ENCODE measurements at regions not wholly inside any gene's neighbourhood (a gene's known extent, or its start where the extent isn't known, plus 50 kb on each side); places are given as distances from the start of the nearest gene placed in this dataset.

DNA sequence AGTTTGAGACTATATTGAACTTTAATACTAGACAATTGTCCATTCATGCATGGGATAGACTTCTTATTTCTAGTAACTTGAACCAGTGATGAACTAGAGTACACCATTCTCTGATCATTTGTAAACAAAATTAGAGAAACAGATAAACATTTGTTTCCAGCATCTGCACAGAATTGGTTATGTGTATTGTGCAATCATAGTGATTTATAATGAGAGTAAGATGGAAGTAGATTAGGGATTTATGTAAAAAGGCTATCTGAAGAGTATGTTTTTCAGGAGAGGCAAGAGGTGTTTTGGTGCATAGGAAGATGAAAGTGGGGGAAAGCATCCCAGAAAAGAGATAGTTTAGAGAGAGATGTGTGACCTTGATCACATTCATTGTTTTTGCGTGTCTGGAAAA lies 695.0 kb downstream of the SQOR start:
- no peak for DNase-seq

DNA sequence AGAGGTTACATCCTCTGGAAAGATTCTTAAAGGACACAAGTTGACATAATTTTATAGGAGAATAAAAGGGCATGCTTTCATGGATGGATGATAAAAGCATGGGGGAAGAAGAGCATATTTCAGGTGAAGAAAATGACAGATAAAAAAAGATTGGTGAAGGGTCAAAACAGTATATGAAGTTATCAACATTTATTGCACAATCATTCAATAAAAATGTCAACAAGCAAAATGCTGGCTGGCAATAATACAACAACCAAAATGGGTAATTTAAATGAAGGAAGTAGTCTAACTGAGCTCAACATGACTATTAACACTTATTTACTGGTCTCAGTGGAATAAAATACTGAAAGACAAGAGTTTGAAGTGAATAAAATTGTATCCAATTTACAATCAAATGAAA lies 696.7 kb downstream of the SQOR start:
- no peak for DNase-seq

DNA sequence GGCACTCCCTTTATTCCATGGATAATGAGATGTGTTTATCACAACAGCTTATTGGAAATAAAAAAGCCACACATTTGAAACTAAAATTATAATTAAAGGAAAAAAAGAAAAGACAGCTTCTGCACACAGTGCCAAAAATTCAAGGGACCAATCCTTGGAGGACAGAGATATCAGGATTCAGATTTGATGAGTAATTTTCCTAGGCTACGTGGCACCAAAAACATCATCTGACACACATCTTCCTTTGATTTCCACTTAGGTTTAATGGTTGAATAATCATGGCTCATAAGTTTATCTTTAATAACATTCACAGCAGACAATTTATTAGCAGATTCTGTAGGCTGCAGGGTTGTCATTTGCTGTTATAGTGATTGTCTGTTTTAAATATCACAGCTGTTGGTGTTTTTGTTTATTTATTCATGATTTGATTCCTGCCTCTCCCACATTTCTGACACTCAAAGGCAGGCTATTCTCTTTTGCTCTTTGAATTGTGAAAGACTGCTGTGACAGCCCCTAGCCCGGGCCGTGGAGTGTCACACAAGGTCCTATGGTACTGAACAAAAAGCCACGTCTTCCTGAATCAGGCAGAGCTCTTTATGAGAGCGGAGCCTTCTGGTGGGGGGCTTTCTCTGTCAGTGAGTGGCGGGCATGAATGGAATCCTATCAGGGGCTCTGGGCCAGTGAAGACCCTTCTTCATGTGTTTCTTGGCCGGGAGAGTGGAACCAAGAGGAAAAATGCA lies 708.5 kb downstream of the SQOR start:
- no peak for DNase-seq

DNA sequence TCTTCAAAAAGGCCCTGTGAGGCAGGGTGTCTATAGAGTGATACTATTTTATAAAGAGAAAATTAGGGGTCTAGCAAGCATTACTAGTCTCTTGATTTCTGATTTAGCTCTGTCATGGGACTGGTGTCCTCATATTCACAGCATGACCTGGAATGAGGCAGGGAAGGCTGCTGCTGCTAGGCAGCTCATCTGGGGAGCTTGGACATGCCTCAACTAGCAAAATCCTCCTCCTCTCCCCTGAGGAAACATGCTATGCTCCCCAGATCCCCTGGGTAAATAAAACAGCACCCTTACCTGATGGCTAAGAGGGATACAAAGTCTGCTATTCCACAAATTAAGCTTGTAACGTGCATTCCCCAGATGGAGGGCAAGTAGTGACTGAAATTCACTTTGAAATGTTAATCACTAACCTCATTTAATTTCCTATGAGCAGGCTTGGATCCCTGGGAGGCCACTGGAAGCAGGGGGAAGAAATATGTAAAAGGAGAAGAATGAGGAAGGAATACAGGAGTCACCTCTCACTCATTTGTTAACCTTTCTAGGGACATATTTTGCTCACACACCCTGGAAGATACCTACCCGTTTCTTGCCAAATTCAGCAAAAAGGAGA lies 709.4 kb downstream of the SQOR start:
- no peak for DNase-seq

DNA sequence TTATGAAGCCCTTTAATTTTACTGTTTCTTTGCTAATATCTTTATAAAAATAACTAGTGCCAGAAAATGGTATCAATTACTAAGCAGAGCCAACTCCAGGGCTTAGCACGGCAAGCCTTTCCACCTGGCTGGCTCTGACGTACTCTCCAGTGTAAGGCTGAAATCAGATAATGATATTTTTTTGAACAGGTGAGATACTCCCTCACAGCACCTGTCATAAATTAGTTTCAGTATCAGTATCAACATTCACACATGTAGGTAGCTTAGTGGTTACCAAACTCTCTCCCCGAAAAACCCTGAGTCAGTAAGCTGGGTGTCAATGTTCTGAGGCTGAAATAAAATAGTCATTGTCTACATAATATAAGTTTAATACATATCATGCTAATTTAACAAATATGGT lies 710.1 kb downstream of the SQOR start:
- no peak for DNase-seq

DNA sequence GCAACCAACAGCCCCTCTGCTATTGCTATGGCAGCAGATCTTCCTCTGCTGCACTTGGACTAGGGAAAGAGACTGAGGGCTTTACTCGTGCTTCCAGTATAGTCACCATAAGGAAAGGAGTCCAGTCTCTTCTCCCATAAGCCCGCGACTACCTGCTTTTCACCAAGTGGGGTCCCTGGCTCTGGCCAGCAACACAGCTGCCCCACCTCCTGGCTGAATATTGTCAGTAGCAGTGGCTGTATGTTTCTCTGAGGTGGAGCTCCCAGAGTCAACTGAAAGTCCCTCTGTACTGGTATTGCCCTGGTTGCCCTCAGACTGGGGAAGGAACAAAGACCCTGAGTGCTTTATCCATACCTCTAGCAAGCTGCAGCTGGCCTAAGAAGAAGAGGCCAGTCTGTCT lies 719.6 kb downstream of the SQOR start:
- DNase-seq: no peak

DNA sequence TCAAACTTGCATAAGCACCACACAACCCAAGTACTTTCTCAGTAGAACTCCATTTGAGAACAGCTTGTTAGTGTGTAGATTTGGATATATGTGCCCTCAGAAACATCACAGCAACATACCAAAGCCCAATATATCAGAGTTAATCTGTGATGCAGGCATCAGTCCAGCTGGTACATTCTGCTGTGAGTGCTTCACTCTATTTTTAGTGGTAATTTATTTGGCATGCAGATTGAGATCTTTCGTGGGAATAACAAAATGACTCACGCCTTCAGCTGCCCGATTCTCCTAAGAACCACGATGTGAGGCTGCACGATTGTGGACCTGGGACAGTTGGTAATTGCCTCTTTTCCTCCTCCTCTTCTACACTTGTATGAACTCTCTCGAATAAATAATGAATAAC lies 730.7 kb downstream of the SQOR start:
- no peak for DNase-seq

DNA sequence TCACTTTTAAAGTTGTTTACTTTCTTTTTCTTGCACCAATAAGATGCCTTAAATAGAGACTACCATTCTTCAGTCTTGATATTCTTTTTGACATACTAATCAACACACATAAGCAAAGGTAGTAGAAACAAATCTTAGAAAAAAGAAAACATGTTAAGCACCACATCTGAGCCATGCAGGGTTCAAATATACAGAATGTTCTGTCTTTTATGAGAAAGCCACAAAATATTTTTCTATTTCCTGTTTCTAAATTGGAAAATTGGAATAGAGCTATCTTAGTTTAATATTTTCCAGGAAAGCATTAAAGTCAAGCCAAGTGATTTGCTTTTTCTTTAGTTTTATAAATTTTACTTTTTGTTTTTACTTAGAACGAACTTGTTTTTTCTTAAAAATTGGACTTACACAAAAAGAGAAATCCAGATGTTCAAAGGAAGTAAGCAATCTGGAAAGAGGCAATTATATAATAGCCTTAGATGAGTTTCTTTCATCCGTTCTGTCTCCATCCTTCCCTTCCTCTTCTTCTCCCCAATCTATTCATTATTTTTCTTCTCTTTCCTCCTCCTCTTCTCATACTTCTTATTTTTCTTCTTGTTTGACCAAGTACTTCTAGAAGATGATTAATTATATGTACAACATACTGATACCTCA lies 731.7 kb downstream of the SQOR start:
- no peak for DNase-seq

DNA sequence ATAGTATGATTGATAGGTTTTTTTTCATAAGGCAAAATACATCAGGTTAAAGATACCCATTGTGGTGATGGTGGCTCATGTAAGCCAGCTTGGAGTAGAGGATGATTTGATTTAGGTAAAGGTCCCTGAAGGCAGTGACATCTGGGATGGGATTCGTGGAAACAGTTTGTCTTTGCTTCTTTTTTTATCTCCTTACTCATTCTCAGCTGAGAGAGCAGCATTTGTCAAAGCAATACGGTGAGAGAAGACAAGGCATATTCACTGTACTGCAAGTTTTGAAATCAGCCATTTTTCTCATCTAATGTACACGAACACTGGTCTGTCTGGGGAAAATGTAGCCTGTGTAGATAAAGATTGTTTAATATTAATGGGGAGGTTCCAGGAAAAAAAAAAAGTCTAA lies 749.1 kb downstream of the SQOR start:
- no peak for DNase-seq

DNA sequence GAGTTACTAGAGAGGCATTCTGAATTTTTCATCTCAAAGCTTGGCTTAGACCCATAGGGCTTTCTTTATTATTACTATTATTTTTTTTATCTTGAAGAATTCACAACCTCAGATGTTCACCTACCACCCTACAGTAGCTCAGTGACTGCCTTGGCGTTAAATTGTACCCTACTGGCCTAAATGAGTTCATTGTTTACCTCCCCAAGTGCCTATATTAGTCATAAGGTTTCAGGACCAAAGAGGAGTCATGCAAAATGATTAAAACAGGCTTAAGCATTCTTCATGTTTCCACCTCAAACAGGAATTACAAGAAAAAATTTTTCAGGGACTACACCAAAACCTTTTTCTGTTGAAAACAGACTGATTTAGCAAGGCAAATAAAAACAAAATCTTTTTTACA lies 751.5 kb downstream of the SQOR start:
- DNase-seq: no peak

DNA sequence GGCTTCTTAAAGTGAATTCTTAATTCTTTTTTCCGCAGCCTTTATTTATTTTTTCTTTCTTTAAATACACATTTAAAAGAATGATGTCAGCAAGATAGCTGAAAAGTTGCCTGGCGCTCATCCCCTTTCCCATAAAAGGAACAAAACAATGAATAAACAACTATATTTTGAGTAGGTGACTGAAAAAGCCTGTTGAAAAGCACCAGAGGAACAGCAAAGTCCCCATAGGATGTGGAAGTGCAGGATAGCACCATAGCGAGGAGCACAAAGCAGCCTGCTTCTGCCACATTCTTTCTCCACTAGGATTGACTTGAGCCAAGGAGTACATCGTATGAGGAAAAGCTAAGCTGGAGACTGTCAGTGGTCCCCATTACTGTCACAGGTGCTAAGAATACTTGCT lies 754.9 kb downstream of the SQOR start:
- no peak for DNase-seq

DNA sequence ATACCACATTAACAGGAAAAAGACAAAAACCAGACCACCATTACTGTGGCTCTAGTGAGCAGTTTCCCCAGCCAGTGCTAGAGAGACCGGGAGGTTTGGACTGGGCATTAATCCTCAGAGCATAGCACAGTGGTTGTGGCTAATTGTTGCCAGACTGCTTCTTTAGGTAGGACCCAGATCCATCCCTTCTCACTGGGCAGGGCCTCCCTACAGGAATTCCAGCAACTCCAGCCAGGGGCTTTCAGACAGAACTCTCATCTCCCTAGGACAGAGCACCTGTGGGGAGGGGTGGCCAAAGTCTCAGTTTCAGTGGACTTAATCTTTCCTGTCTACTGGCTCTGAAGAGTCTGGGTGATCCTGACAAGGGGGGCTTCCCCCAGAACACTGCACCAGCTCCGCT lies 759.6 kb downstream of the SQOR start:
- no peak for DNase-seq

DNA sequence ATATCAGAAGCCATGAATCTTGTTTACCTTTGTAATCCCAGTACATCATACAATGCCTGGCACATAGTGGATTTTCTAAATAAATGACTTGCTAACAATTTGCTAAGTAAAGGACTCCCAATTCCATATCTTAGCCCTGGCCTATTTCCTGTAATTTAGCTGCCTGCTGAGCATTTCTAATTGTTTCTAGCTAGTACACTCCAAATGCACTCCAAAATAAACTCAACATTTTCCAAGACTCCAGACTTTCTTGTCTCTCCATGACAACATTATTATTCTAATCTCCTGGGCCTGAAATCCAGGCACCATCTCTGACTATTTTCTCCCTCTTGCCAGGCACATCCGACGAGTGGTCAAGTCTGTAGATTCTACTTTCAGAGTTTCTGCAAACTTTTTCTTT lies 773.5 kb downstream of the SQOR start:
- no peak for DNase-seq

DNA sequence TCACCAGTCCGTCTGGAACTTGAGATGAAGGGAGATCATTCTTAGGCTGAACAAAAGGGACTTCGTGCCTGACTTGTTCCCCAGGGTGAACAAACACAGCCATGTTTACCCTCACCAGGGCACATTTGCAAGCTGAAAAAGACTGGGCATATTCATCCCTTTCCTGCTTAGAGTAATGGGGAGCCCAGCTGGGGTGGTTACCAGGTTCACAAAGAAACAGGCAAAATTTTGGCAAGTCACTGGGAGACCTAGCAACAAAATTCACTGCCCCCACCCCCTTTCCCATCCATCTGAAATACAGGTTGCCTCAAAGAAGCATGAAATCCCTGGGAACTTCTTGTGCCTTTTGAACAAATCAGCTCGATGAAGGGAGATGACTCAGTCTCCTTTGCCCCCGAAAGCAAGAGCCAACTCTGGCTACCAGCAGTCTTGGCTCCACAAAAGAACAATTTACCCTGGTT lies 775.0 kb downstream of the SQOR start:
- DNase-seq: no peak

DNA sequence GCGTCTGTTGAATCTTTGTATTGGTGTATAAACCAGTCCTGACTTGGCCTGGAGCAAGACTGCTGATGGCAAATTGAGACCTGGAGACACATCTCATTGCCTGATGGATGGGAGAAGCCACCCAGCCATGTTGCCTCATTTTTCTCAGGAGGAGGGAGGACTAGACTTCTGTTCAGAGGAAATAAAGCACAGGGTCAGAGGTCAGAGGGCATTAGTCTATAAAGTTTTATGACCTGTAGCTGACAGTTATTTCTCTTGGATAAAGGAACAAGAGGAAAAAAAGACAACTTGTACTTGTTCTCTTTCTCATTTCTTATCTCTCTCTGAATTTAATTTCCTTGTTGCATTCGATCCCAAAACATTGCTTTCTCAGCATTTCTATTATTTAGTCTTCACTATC lies 775.9 kb downstream of the SQOR start:
- no peak for DNase-seq

DNA sequence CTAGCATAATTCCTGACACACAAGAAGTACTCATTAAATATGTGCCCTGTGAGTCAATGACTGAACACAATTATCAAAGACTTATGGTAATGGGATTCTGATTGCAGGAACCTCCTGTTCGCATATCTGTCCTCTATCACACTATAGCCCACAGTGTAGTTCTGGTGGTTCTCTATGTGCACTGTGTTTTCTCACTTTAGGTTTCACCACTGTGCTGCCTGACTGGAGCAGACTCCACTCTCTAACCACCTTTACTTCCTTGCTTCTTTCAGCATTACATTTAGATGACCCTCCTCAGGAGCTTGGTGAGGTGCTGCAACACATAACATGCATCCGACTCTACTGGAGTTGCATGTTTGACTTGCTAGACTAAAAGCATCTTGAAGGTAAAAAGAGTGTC lies 777.1 kb downstream of the SQOR start:
- no peak for DNase-seq

DNA sequence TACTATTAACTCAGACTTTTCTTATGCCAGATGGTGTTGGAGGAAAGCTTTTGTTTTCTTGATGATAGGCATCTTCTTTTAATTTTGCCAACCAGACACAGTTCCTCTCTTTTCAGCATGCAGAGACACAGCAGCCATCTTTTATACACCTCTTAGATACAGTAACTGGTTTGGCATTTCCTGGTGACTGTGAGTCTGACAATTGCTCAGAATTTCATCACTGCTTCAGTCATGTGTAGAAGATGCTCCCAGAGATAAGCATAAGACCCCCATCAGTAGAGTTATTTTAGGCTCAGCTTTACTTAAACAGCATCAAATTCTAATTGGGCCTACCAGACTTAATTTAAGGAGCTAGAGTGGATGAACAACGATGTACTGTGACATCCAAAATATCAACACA lies 779.0 kb downstream of the SQOR start:
- no peak for DNase-seq

DNA sequence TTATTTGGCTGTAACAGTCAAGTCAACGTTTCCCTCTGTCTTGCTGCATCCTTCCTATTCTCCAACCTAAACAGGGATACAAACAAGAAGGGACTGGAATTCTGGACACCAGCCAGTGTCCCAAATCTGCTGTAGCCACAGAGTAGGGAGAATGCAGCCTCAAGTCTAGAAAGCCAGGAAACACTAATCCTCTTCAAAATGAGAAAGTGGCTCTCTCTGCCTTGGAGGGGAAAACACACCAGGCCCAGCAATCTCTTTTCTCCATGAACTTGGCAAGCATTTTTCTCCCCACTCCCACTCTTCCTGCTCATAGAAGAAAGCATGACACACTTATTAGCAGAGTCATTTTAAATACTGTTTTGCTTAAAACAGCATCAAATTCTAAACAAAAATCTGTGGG lies 781.7 kb downstream of the SQOR start:
- DNase-seq: no peak

DNA sequence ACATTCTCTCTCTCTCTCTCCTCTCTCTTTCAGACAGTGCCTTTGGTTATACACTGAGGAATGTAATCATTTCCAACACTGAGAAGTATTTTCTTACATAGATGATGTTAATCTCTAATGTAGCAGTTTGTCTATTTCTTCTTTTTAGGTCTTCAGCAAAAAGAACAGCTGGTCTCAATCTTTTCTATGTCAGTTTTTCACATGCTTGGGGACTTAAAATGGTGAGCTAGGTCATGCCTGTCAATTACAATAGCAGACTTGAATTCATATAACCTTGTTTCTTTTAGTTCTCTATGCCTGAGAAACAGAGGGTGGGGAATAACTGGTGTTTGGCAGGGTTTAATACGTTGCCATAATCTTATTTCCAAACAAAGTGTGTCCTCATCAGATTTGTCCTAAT lies 786.2 kb downstream of the SQOR start:
- no peak for DNase-seq

DNA sequence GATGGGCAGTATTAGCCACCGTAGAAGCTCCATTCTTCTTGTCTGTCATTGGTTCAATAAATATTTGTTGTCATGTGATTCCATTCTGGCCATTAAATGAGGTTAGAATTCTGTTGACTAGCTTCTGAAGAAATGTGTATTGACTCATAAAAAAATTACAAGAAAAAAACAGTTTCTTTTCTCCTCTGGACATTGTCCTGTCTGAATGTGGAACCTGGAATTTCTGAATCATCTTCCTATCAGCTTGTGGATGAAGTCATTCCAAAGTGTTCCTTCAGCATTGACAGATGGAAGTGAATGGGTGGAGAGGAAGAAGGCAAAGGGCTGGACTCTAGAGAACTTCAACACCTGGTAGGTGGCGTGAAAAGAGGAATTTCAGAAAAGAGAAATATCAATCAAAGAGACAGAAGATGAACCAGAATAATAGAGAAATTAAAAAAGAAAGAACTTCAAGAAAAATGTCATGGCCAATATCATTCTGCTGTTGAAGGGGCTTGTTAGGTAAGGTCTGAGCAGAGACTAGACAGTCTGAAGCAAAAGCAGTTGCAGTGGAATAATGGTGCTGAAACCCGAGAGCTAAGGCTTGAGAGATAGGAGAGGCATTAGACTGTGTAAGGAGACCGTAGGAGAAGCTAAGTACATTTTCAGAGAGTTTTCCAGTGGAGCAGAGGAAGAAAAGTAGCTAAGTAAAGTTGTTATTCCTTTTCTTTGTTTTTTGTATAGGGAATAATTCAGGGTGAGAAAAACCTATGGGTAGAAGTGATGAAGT lies 806.6 kb downstream of the SQOR start:
- no peak for DNase-seq

DNA sequence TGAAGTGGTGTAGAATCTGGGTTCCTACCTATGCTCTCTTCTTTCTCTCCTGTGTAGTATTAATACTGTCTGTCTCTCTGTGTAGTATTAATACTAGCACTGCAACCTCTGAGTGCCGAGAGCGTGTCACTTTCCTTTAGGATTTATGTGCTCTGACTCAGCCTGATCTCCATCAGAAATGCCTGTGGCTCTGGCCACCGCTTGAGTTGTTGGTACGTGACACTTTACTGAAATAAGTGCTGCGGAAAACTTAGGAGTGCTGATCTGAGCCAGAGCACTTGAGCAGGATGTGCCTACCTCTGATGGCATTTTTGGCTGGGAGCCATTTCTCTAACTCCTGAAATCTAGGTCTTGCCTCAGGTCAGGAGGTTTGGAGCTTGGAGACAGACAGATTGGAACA lies 807.4 kb downstream of the SQOR start:
- no peak for DNase-seq

DNA sequence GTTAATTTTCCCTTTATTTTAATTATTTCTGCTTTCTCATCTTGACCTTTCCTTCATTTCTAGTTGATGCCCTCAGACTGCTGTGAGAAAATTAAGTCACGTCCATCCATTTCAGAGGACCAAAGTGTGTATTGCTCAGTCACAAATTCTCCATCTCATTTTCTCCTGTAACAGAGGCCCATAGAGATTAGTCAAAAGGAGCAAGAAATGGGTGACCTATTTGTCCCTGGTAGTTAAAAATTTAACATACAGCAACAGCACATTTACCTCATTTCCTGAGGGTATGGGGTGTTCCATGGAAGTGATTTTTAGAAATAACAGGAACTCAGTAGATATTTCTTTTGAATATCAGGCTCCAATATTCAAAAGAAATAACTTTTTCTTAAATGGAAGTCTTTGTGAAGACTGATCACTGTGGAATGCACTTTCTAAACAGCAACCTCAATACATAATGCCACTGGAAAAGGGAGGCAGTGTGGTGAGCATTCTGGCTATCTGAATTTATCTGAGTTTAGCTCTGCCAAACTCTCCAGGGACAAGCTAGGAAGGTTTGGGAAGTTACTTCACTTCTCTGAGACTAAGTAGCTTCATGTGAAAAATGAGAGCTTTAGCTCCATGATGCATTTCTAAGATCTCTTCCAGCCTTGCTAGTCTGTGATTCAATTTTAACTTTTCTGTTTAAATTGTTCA lies 808.2 kb downstream of the SQOR start:
- DNase-seq: no peak
